ENCODE measurements at regions not wholly inside any gene's neighbourhood (a gene's known extent, or its start where the extent isn't known, plus 50 kb on each side); places are given as distances from the start of the nearest gene placed in this dataset.

DNA sequence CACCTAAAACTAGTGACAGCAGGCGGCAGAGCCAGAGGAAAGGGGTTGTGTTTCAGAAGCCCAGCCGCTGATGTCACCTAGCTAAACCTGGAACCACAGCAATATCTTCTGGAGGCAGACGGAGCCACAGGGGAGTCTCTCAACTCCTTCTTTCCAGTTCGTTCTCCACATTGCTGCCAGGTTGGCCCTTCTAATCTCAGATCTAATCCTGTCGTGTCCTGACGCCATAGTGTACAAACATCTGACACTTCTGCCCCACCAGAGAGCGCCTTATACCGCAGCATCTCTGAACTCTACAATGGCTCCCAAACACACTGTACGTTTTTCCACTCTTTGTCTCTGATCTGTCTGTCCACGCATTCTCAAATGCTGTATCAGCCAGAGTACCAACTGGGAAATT is 240.0 kb downstream of the SMARCA2 start:
- intact Hi-C loops (cut with DNase I), result no loop called here
- Histone ChIP-seq H3K27me3 (no peaks in the 10 kb centered on the region), H3K9me3 (no peaks in the 10 kb centered on the region), H3K4me3 (no peak overlapping the region), H3K4me1 (no peaks in the 10 kb centered on the region), H3K36me3 (no peaks in the 10 kb centered on the region), H3K27ac (no peak overlapping the region)
- 70 to 81% methylated on average over 10 of the region's 10 CpGs for WGBS, 2 donors
- no peak for FAIRE-seq
- TF ChIP-seq, protein P1, sequence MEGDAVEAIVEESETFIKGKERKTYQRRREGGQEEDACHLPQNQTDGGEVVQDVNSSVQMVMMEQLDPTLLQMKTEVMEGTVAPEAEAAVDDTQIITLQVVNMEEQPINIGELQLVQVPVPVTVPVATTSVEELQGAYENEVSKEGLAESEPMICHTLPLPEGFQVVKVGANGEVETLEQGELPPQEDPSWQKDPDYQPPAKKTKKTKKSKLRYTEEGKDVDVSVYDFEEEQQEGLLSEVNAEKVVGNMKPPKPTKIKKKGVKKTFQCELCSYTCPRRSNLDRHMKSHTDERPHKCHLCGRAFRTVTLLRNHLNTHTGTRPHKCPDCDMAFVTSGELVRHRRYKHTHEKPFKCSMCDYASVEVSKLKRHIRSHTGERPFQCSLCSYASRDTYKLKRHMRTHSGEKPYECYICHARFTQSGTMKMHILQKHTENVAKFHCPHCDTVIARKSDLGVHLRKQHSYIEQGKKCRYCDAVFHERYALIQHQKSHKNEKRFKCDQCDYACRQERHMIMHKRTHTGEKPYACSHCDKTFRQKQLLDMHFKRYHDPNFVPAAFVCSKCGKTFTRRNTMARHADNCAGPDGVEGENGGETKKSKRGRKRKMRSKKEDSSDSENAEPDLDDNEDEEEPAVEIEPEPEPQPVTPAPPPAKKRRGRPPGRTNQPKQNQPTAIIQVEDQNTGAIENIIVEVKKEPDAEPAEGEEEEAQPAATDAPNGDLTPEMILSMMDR (IDR thresholded peaks at IDR 0.05), result no peak
- DNase-seq, result no peak
- ATAC-seq, result peak in 1 of 4 donors; percentile 25

- 79% methylated on average over 6 of the region's 6 CpGs for WGBS, 2 donors
- ATAC-seq (peak in 2 of 4 donors; percentile 52 to 58), FAIRE-seq (no peak), DNase-seq (no peak)
- no peaks in the 10 kb centered on the region for H3K9me3 ChIP-seq
- H3K27me3 ChIP-seq, result no peaks in the 10 kb centered on the region
- H3K4me1 ChIP-seq, result no peaks in the 10 kb centered on the region
- no peaks in the 10 kb centered on the region for H3K36me3 ChIP-seq
- TF ChIP-seq, protein P1 (IDR thresholded peaks at IDR 0.05), result no peak
- no peak overlapping the region for H3K4me3 ChIP-seq
- H3K27ac ChIP-seq, result no peak overlapping the region
- intact Hi-C loops (cut with DNase I), result no loop called here
Measured at GRCh38 chr9:2257248-2257929, 242.2 kb downstream of the SMARCA2 start.

- Histone ChIP-seq H3K36me3 (no peaks in the 10 kb centered on the region), H3K4me3 (no peak overlapping the region), H3K9me3 (no peaks in the 10 kb centered on the region), H3K27ac (no peak overlapping the region), H3K27me3 (no peaks in the 10 kb centered on the region), H3K4me1 (no peaks in the 10 kb centered on the region)
- intact Hi-C loops (cut with DNase I), result no loop called here
- DNase-seq (peak in 1 of 6 donors; percentile 21), ATAC-seq (peak; percentile 38 to 71 (median 70)), FAIRE-seq (no peak)
- TF ChIP-seq, protein P1 (IDR thresholded peaks at IDR 0.05), result no peak
- WGBS, 2 donors, result 43 to 44% methylated on average over 3 of the region's 3 CpGs
Measured at GRCh38 chr9:2260417-2261306, 245.5 kb downstream of the SMARCA2 start.

- 53 to 66% methylated on average over 4 of the region's 4 CpGs for WGBS, 2 donors
- no peaks in the 10 kb centered on the region for H3K4me1 ChIP-seq
- no peaks in the 10 kb centered on the region for H3K9me3 ChIP-seq
- FAIRE-seq, result no peak
- no peaks in the 10 kb centered on the region for H3K36me3 ChIP-seq
- H3K4me3 ChIP-seq, result no peak overlapping the region
- intact Hi-C loops (cut with DNase I), result no loop called here
- no peak for ATAC-seq
- H3K27me3 ChIP-seq, result no peaks in the 10 kb centered on the region
- TF ChIP-seq, protein P1 (IDR thresholded peaks at IDR 0.05), result no peak
- no peak for DNase-seq
- H3K27ac ChIP-seq, result no peak overlapping the region
Measured at GRCh38 chr9:2261421-2262103, 246.4 kb downstream of the SMARCA2 start.

All from pancreas (tissue), 10 donors.